ENCODE measurements at regions not wholly inside any gene's neighbourhood (a gene's known extent, or its start where the extent isn't known, plus 50 kb on each side); places are given as distances from the start of the nearest gene placed in this dataset.
"Not testable (repeated sequence)": the region's sequence is repeated elsewhere in the genome, so short reads cannot be mapped to it uniquely, and the experiment has no call there.

GRCh38 chr11:82191695-82192094 is 542.0 kb downstream of the FAM181B start:
- DNase-seq: no peak

- no peak for DNase-seq
These were observed 547.7 kb downstream of the FAM181B start for GRCh38 chr11:82185925-82186324.

- no peak for DNase-seq
These were observed 548.7 kb downstream of the FAM181B start for GRCh38 chr11:82184966-82185365.

- DNase-seq: no peak
These were observed 550.3 kb downstream of the FAM181B start for GRCh38 chr11:82183346-82183745.

GRCh38 chr11:82182697-82183096 is 551.0 kb downstream of the FAM181B start:
- not testable (repeated sequence) for DNase-seq

GRCh38 chr11:82181796-82182195 is 551.9 kb downstream of the FAM181B start:
- not testable (repeated sequence) for DNase-seq

GRCh38 chr11:82176945-82177344 is 556.7 kb downstream of the FAM181B start:
- no peak for DNase-seq

GRCh38 chr11:82176365-82176764 is 557.3 kb downstream of the FAM181B start:
- no peak for DNase-seq

- DNase-seq: no peak
These were observed 559.1 kb downstream of the FAM181B start for GRCh38 chr11:82174610-82175009.

GRCh38 chr11:82146789-82147188 is 586.9 kb downstream of the FAM181B start:
- DNase-seq: no peak

GRCh38 chr11:82118946-82119345 is 614.7 kb downstream of the FAM181B start:
- no peak for DNase-seq

GRCh38 chr11:82117362-82117761 is 616.3 kb downstream of the FAM181B start:
- no peak for DNase-seq

GRCh38 chr11:82105331-82105998 is 628.2 kb downstream of the FAM181B start:
- DNase-seq: no peak

GRCh38 chr11:82092904-82093303 is 640.8 kb downstream of the FAM181B start:
- no peak for DNase-seq

- DNase-seq: no peak
These were observed 644.2 kb downstream of the FAM181B start for GRCh38 chr11:82089426-82089825.

GRCh38 chr11:82085493-82085892 is 648.2 kb downstream of the FAM181B start:
- no peak for DNase-seq

GRCh38 chr11:82082976-82083375 is 650.7 kb downstream of the FAM181B start:
- no peak for DNase-seq

GRCh38 chr11:82080160-82080559 is 653.5 kb downstream of the FAM181B start:
- DNase-seq: no peak

GRCh38 chr11:82076126-82076525 is 657.5 kb downstream of the FAM181B start:
- DNase-seq: no peak

- DNase-seq: no peak
These were observed 674.2 kb downstream of the FAM181B start for GRCh38 chr11:82059505-82059904.

- no peak for DNase-seq
These were observed 677.2 kb downstream of the FAM181B start for GRCh38 chr11:82056450-82056849.

GRCh38 chr11:82049199-82049598 is 684.5 kb downstream of the FAM181B start:
- no peak for DNase-seq

GRCh38 chr11:82047200-82047599 is 686.5 kb downstream of the FAM181B start:
- DNase-seq: no peak

- DNase-seq: no peak
These were observed 686.9 kb downstream of the FAM181B start for GRCh38 chr11:82046778-82047177.

GRCh38 chr11:82045748-82046457 is 687.8 kb downstream of the FAM181B start:
- DNase-seq: no peak

Data from activated CD4-positive, alpha-beta T cell treated with anti-CD3 and anti-CD28 coated beads for 4 hours (primary cell).